ENCODE measurements at regions not wholly inside any gene's neighbourhood (a gene's known extent, or its start where the extent isn't known, plus 50 kb on each side); places are given as distances from the start of the nearest gene placed in this dataset.

GRCh38 chr3:63202529-63202928 is 75.6 kb upstream of the SYNPR start:
- TF ChIP-seq POLR2AphosphoS5 (IDR thresholded peaks at IDR 0.05; ENCODE audit: low read depth, low read length) (no peak), POLR2A (IDR thresholded peaks at IDR 0.05; ENCODE audit: low read depth, low read length) (no peak), TAF1 (IDR thresholded peaks at IDR 0.05; ENCODE audit: borderline replicate concordance, low read depth, low read length) (no peak)

Data from GM12892 (cell line).